Right ventricle myocardium inferior (tissue), 1 donor: ENCODE measurements at regions not wholly inside any gene's neighbourhood (a gene's known extent, or its start where the extent isn't known, plus 50 kb on each side); places are given as distances from the start of the nearest gene placed in this dataset.
"Not testable (repeated sequence)": the region's sequence is repeated elsewhere in the genome, so short reads cannot be mapped to it uniquely, and the experiment has no call there.

ENCODE experiments used
- ATAC-seq: fragments of 200-7000 bp; cut with Tn5 transposase; one replicate; pipeline ENCODE4 v1.9.1; 2020; ENCODE audit warnings: mild to moderate bottlenecking, moderate library complexity
- DNase-seq: peaks from one replicate; pipeline ENCODE4 v3.0.0; 2021; ENCODE audit errors: missing footprints
- intact Hi-C: fragments of 100-400 bp; cut with DNase I; formaldehyde crosslinking; loops from one replicate; pipeline ENCODE4 v1.11.0; 2022
- donor health status: DM: no; HTN: yes; CAD: no; lungs with severe emphysema.

DNA sequence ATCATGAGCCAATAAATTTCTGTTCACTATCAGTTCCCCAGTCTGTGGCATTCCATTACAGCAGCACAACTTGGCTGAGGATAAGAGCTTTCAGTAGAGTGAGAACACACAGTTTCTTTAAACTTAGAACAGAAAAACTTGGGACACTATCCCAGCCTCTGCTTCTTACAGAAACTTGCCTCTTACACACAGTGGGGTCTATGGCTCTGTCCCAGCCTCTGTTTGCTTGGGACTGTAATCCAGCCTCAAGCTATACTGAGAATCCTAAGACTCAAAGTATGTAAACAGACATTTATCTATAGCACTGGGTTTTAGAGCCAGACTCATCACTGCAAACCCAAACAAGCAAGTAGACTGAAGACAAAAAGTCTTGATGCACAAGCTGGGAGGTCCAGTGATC lies 355.8 kb upstream of the VSTM2A start:
- intact Hi-C loops = no loop called here
- no peak for DNase-seq
- ATAC-seq = no peak

DNA sequence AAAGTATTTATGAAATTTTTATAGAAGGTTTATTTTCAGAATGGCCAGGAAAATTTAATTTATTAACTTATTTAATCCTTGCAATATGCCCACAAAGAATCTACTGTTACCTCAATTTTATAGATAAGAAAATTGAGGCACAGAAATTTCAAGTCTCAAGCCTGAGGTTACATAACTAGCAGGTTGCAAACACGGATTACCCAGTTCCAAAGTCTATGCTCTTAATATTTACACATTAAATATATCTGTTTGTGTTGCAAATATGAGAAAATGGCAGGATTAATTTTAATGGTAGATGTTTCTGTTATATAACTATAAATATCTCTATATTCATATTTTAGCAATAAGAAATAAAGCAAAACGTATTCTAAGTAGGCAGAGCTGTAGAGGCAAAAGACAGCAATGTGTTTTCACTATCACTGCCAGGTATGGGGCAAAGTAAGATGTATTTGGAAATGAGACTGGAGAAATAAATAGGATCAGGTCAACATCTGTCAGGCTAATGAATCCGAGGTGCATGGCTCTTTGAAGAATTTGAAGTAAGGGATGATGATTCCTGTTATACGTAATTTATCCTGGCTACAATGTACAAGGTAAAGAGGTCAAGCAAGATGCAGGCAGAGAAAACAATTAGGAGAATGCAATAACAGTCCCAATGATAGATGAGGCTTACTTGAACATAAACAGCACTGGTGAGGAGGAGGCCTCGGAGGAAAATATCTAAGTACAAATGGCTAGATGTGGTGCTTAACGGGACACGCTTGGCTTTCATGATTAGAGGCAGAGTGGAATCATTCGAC lies 354.1 kb upstream of the VSTM2A start:
- intact Hi-C loops = no loop called here
- ATAC-seq (no peak), DNase-seq (no peak)

DNA sequence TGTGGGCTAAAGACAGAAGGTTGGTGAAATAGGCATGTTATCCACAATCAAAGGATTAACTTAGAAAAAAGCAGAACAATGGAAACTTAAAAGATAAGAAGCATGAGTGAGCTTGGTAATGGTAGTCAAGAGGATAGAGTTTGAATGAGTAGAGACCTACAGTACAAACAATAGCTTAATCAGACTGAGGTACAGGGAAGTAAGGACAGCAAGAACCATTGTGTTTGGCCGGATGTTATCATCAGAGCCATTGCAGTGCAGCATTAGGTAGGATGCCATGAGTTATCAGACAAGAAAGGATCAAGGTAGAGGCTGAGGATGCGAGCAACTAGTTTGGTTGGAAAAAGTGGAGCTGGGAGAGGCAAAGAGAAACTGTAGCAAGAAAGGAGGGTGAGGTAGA lies 353.3 kb upstream of the VSTM2A start:
- DNase-seq = no peak
- intact Hi-C loops = no loop called here
- ATAC-seq = no peak

- DNase-seq (no peak), ATAC-seq (no peak)
- intact Hi-C loops = no loop called here
Measured at GRCh38 chr7:54189330-54189729, 352.8 kb upstream of the VSTM2A start.

- intact Hi-C loops = no loop called here
- no peak for ATAC-seq
- no peak for DNase-seq
Measured at GRCh38 chr7:54201501-54201900, 340.7 kb upstream of the VSTM2A start.

DNA sequence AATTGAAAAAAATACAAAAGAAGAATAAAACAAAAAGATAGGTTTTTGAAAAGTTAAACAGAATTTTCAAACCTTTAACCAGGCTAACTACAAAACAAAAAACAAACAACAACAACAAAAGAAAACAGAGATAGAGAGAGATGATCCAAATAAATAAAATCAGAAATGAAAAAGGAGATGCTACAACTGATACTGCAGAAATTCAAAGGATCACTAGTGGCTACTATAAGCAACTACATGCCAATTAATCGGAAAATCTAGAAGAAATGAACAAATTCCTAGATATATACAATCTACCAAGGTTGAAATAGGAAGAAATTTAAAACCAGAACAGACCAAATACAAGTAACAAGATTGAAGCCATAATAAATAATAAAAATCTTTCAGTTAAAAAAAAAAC lies 326.8 kb upstream of the VSTM2A start:
- intact Hi-C loops = no loop called here
- DNase-seq (no peak), ATAC-seq (no peak)

DNA sequence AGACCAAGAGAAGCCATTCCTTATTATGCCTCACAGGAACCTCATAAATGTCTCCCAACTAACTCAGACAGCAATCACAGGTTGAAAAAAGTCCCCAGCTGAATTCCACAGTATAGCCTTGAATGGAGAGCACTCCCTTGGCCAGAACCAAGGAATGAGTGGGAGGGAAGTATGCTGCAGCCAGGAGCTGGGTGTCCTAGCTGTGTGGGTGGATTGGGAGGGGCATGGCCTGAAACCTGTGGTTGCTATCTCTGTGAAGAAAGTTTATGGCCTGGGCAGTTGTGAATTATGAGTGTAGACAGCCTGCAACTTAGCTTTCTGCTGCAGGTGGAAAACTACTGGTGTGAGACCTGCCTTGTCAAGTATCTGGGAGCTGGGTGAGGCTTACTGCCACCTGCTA lies 316.1 kb upstream of the VSTM2A start:
- DNase-seq, intact Hi-C loops, ATAC-seq: not testable (repeated sequence)

DNA sequence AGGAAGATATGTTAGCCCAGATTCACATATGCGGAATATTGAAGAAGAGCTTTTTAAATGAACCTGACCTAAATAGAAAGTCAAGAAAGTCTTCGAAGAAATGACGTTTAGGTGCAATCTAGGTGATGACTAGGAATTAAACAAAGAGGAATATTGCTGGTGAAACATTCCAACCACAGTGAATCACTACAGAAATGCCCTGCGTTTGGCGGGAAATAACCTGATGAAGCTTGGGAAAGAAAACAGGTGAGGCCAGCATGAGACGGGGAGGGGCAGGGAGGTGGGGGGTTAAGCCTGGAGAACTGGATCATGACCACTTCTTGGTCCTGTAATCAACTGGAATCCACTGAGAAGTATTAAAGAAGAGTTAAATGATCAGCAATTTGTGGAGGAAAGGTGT lies 299.4 kb upstream of the VSTM2A start:
- ATAC-seq (no peak), DNase-seq (no peak)
- intact Hi-C loops = no loop called here

DNA sequence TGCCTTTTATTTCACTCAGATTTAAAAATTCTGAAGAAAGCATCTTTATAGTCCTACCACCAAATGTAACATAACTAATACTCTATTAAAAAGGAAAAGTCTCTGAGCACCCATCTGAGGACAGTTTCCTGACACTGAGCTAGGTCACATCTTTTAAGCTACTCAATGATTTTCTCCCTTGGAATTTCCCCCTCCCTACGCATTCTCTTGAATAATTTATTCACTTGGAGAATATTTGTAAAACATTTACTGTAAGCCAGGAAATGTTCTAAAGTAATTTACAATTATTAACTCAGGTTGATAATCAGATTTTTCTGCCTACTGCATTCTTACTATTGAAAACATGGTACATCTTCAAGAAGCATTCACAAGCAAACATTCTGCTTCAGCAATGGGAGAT lies 297.2 kb upstream of the VSTM2A start:
- ATAC-seq (no peak), DNase-seq (no peak)
- intact Hi-C loops = no loop called here

GRCh38 chr7:54249686-54250085 lies 292.5 kb upstream of the VSTM2A start:
- no peak for DNase-seq
- intact Hi-C loops = no loop called here
- ATAC-seq = no peak

DNA sequence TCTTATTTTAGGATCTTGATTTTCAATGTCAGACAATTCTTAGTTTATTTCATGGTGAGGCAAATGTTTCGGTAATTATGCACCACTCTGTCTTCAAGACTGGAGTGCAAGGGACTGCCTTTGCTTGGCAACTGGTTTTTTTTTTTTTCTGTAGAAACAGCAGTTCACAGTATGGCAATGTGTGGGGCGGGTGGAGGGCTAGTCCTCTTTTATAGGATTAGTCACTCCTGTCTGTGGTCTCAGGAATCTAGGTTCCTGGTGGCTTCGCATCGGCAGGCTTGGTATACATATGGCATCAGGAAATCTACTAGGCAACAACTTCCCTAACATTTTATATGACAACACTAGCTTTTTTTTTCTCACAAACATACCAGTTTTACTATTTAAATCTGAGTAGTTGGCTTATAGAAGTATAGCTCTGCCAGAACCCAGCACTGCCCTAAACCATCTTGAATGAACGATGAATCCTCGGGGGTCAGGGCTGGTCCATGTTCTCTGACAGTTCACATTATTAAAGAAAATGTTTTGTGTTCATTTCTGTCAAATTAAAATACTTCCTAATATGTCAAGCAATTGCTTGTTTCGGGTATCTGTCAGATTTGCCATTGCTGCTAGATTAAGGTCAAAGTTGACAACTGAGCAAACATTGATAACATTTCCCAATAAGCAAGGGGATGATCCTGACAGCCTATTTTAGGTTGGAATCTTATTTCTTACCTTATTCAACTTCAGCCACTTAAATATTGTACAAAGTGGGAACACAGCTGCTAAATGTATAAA lies 289.7 kb upstream of the VSTM2A start:
- no peak for DNase-seq
- no peak for ATAC-seq
- intact Hi-C loops = no loop called here

DNA sequence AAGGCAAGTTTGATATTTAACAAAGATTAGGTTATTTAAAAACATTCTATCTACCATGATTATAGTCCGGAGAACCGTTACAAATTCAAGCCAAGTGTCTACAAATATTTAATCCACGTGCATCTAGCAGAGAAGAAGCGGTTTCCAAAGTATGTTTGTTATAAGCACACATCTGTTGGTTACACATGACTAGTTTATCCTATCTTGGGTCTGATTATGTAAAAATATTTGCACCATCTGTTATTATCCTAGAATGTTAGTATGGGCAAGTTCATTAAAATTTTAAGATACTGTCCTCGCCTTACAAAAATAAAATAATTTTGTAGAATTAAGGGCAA lies 289.2 kb upstream of the VSTM2A start:
- intact Hi-C loops = no loop called here

GRCh38 chr7:54255242-54255641 lies 286.9 kb upstream of the VSTM2A start:
- no peak for DNase-seq
- ATAC-seq = no peak
- intact Hi-C loops = no loop called here

More for the DNA sequence above, 289.2 kb upstream of the VSTM2A start:
- no peak for ATAC-seq
- DNase-seq = no peak

GRCh38 chr7:54259185-54259584 lies 283.0 kb upstream of the VSTM2A start:
- intact Hi-C loops = no loop called here
- DNase-seq = no peak
- ATAC-seq = no peak

GRCh38 chr7:54260941-54261371 lies 281.2 kb upstream of the VSTM2A start:
- intact Hi-C loops = no loop called here
- ATAC-seq (no peak), DNase-seq (no peak)

DNA sequence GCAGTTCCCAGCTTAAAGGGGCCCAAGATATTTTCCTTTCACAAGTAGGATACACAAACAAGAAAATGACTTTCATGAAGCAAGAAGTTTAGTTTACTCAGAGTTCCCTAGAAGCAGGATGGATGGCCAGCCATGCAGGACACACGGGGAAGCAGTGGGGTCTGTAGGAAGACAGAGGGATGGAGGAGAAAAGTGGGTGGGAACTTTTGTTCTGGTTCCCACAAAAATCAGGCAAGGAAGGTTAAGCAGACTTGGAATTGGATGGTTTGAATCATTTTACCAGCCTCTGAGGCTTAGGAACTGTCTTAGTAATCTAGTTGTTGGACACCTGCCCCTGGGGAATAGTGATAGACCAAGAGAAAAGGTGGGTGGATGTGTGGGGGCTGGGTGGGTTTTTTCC lies 263.3 kb upstream of the VSTM2A start:
- no peak for ATAC-seq
- intact Hi-C loops = no loop called here
- no peak for DNase-seq

DNA sequence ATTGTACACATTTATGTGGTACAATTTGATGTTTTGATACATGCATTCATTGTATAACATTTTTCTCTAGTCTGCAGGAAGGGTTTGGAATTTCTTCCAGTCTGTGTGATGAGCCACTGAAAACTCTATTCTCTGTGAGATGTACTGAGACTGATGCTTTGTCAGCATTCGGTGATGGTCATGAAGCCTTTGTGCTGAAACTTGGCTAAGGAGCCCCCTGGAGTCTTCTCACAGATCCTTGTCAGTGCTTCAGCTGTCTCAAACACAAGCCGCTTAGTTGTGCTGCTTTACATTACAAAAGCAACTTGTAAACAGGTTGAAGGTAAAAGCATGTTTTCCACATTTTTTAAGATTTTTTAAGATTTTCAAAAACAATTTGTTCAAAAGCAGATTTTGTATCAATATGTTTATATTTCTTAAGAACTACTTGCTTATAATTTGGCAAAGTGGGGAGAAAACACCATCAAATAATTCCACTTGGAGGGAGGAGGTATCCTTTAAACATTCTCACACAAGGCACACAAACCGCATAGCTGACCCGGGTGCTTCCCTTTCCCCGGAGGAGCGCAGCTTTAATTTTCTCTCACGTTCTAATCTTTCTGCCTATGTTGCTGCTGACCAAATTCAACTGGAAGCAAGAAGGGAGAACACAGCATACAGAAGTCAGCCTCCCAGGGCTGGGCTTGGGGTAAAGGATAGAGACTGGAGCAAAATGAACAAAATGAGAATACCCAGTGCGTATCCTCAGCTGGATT lies 249.8 kb upstream of the VSTM2A start:
- intact Hi-C loops = no loop called here
- DNase-seq = no peak
- ATAC-seq = no peak

- DNase-seq (no peak), ATAC-seq (no peak)
- intact Hi-C loops = no loop called here
Measured at GRCh38 chr7:54299426-54299825, 242.7 kb upstream of the VSTM2A start.

DNA sequence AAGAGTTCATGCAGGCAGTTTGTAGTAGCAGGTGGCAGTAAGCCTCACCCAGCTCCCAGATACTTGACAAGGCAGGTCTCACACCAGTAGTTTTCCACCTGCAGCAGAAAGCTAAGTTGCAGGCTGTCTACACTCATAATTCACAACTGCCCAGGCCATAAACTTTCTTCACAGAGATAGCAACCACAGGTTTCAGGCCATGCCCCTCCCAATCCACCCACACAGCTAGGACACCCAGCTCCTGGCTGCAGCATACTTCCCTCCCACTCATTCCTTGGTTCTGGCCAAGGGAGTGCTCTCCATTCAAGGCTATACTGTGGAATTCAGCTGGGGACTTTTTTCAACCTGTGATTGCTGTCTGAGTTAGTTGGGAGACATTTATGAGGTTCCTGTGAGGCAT lies 226.2 kb upstream of the VSTM2A start:
- ATAC-seq, DNase-seq, intact Hi-C loops: not testable (repeated sequence)
